Smooth muscle cell (in vitro differentiated cells): ENCODE measurements at regions not wholly inside any gene's neighbourhood (a gene's known extent, or its start where the extent isn't known, plus 50 kb on each side); places are given as distances from the start of the nearest gene placed in this dataset.

Experiments
- DNase-seq: peaks from one replicate; lab custom pipeline; 2025; ENCODE audit not compliant: unreplicated experiment; lab: John Stamatoyannopoulos, UW
- H2AFZ ChIP-seq: fragments of 200-600 bp; sonication (generic); 2 replicates; pipeline ENCODE4 v1.6.0; 2016; ENCODE audit warnings: antibody characterized with exemption, low read depth, mild to moderate bottlenecking
- H3F3A ChIP-seq: fragments of 200-600 bp; sonication (generic); 2 replicates; pipeline ENCODE4 v1.6.0; 2017; ENCODE audit warnings: antibody characterized with exemption, low read depth
- H3K27ac ChIP-seq: fragments of 200-600 bp; sonication (generic); 2 replicates; pipeline ENCODE4 v1.5.1; 2016; ENCODE audit warnings: low read depth, mild to moderate bottlenecking
- H3K27me3 ChIP-seq: fragments of 200-600 bp; sonication (generic); 2 replicates; pipeline ENCODE4 v1.6.1; 2016; ENCODE audit warnings: low read depth, mild to moderate bottlenecking
- H3K36me3 ChIP-seq: fragments of 200-600 bp; sonication (generic); 2 replicates; pipeline ENCODE4 v1.5.1; 2016; ENCODE audit warnings: low read depth
- H3K4me1 ChIP-seq: fragments of 200-600 bp; sonication (generic); 2 replicates; pipeline ENCODE4 v1.5.1; 2016; ENCODE audit warnings: low read depth
- H3K4me2 ChIP-seq: fragments of 200-600 bp; sonication (generic); 2 replicates; pipeline ENCODE4 v1.6.0; 2016; ENCODE audit warnings: mild to moderate bottlenecking
- H3K4me3 ChIP-seq: fragments of 200-600 bp; sonication (generic); 2 replicates; pipeline ENCODE4 v1.5.1; 2016; ENCODE audit warnings: mild to moderate bottlenecking
- H3K79me2 ChIP-seq: fragments of 200-600 bp; sonication (generic); 2 replicates; pipeline ENCODE4 v1.6.0; 2016; ENCODE audit warnings: low read depth, mild to moderate bottlenecking
- H3K9ac ChIP-seq: fragments of 200-600 bp; sonication (generic); 2 replicates; pipeline ENCODE4 v1.6.0; 2016; ENCODE audit warnings: low read depth
- H3K9me3 ChIP-seq: fragments of 200-600 bp; sonication (generic); replicated peaks from 2 replicates; pipeline ENCODE4 v1.5.1; 2016; ENCODE audit warnings: low read depth
- H4K20me1 ChIP-seq: fragments of 200-600 bp; sonication (generic); 2 replicates; pipeline ENCODE4 v1.6.0; 2016; ENCODE audit warnings: low read depth
- WGBS: methylation state at CpG from one replicate; pipeline ENCODE4 v1.1.7; 2016; ENCODE audit warnings: low lambda C conversion rate; 5-methylcytosine and 5-hydroxymethylcytosine counted together
- TF ChIP-seq, protein P1 (sequence below): fragments of 200-600 bp; sonication (generic); IDR thresholded peaks from 2 replicates; pipeline ENCODE4 v1.5.1; 2017; ENCODE audit warnings: borderline replicate concordance, mild to moderate bottlenecking, antibody characterized with exemption; ENCODE audit not compliant: insufficient read depth, poor library complexity, severe bottlenecking

DNA sequence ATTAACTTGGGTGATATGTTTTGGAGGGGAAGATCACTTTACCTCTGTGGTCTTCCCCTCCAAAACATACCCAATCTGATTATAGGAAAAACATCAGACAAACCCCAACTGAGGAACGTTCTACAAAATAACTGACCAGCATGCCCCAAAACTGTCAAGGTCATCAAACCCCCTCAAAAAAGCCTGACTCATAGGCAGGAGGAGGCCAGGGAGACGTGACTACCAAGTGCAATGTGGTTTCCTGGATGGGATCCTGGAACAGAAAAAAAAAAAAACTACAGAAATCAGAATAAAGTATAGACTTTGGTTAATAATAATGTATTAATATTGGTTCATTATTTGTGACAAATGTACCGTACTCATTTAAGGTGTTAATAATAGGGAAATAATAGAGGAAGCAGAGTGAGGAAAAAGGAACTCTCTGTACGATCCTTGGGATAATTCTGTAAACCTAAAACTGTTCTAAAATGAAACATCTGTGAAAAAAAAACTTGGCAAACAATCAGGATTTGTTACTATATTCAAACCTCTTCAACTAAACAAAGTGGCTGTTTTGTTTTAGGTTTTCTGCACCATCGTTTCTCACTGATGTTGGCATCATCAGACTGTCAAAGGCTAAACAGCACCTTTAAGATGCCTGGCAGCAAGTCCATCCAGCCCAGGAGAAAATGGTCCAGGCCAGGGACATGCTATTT, 266.7 kb upstream of the SDK2 start:
- no peaks in the 10 kb centered on the region for H3F3A ChIP-seq
- no peak for DNase-seq
- no peak overlapping the region for H2AFZ ChIP-seq
- H3K9ac ChIP-seq = no peak overlapping the region
- H3K27ac ChIP-seq = no peak overlapping the region
- peaks cover 74% of the 10 kb centered on the region for H3K27me3 ChIP-seq
- H3K79me2 ChIP-seq = no peaks in the 10 kb centered on the region
- TF ChIP-seq, protein P1, sequence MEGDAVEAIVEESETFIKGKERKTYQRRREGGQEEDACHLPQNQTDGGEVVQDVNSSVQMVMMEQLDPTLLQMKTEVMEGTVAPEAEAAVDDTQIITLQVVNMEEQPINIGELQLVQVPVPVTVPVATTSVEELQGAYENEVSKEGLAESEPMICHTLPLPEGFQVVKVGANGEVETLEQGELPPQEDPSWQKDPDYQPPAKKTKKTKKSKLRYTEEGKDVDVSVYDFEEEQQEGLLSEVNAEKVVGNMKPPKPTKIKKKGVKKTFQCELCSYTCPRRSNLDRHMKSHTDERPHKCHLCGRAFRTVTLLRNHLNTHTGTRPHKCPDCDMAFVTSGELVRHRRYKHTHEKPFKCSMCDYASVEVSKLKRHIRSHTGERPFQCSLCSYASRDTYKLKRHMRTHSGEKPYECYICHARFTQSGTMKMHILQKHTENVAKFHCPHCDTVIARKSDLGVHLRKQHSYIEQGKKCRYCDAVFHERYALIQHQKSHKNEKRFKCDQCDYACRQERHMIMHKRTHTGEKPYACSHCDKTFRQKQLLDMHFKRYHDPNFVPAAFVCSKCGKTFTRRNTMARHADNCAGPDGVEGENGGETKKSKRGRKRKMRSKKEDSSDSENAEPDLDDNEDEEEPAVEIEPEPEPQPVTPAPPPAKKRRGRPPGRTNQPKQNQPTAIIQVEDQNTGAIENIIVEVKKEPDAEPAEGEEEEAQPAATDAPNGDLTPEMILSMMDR = no peak
- H4K20me1 ChIP-seq = no peaks in the 10 kb centered on the region
- H3K36me3 ChIP-seq = no peaks in the 10 kb centered on the region
- no peak overlapping the region for H3K4me3 ChIP-seq
- WGBS = 71% methylated on average over 5 of the region's 5 CpGs
- H3K4me1 ChIP-seq = no peaks in the 10 kb centered on the region
- no peak overlapping the region for H3K4me2 ChIP-seq
- H3K9me3 ChIP-seq = no peaks in the 10 kb centered on the region

DNA sequence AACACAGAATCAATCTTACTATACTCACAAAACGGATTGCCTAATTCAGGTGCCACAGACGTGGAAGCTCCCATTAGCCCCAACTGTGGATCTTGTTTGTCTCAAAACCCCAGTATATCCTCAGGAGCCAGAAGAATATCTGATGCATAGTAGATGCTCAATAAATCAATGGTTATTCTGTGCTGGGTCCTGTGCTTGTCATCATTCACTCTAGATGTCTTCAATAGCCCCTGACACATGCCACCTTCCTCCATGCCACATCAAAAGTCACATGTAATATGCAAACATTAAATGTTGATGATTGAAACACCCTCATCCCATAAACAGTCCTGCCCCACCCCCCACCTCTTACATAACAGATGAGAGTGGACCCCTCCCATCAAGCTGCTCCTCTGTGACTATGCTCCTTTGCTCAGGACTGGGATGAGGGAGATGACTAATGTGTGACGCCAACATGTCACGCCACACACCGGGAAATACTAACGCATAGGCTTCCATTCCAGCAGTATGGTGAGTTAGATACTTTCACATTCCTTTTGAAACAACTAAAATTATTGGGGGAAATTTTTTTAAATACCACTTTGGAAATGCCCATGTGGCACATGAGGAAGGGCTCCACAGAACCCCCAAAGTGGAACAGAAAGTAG, 267.6 kb upstream of the SDK2 start:
- H3K27me3 ChIP-seq = peaks cover 66% of the 10 kb centered on the region
- DNase-seq = no peak
- H3K4me1 ChIP-seq = no peaks in the 10 kb centered on the region
- no peaks in the 10 kb centered on the region for H3K79me2 ChIP-seq
- H4K20me1 ChIP-seq = no peaks in the 10 kb centered on the region
- no peak overlapping the region for H3K4me3 ChIP-seq
- H3K4me2 ChIP-seq = no peak overlapping the region
- no peaks in the 10 kb centered on the region for H3F3A ChIP-seq
- no peak overlapping the region for H3K27ac ChIP-seq
- no peaks in the 10 kb centered on the region for H3K36me3 ChIP-seq
- 76% methylated on average over 6 of the region's 6 CpGs for WGBS
- H3K9me3 ChIP-seq = no peaks in the 10 kb centered on the region
- H3K9ac ChIP-seq = no peak overlapping the region
- TF ChIP-seq, protein P1 = no peak
- H2AFZ ChIP-seq = no peak overlapping the region

DNA sequence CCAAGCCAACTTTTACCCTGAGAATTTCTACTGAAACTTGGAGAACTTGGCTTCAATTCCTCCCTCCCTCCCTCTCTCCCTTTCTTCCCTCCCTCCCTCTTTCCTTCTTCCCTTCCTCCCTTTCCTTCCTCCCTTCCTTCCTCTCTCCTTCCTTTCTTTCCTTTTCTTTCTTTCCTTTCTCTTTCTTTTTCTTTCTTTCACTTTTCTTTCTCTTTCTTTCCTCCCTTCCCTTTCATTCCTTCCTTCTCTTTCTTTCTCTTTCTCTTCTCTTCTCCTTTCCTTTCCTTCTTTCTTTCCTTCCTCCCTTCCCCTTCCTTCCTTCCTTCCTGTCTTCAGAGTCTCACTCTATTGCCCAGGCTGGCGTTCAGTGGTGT, 268.1 kb upstream of the SDK2 start:
- 90% methylated on average over 1 of the region's 1 CpG for WGBS
- no peak overlapping the region for H3K4me2 ChIP-seq
- no peaks in the 10 kb centered on the region for H3K36me3 ChIP-seq
- no peaks in the 10 kb centered on the region for H3K79me2 ChIP-seq
- peaks cover 61% of the 10 kb centered on the region for H3K27me3 ChIP-seq
- no peak overlapping the region for H3K27ac ChIP-seq
- H4K20me1 ChIP-seq = no peaks in the 10 kb centered on the region
- no peaks in the 10 kb centered on the region for H3K9me3 ChIP-seq
- no peaks in the 10 kb centered on the region for H3F3A ChIP-seq
- TF ChIP-seq, protein P1 = no peak
- no peak for DNase-seq
- no peak overlapping the region for H3K9ac ChIP-seq
- H3K4me1 ChIP-seq = no peaks in the 10 kb centered on the region
- H2AFZ ChIP-seq = no peak overlapping the region
- no peak overlapping the region for H3K4me3 ChIP-seq
